C1 segment of cervical spinal cord (tissue), 14 donors: ENCODE measurements at regions not wholly inside any gene's neighbourhood (a gene's known extent, or its start where the extent isn't known, plus 50 kb on each side); places are given as distances from the start of the nearest gene placed in this dataset.
"Not testable (repeated sequence)": the region's sequence is repeated elsewhere in the genome, so short reads cannot be mapped to it uniquely, and the experiment has no call there.

Experiments
- DNase-seq, 14 donors: peaks; one replicate each; lab custom pipeline; 2025; lab: John Stamatoyannopoulos, UW

- DNase-seq: no peak
Measured at GRCh38 chr10:33067917-33068316, 109.9 kb upstream of the ITGB1 start.

- DNase-seq: no peak
Measured at GRCh38 chr10:33067481-33067880, 109.5 kb upstream of the ITGB1 start.

GRCh38 chr10:33066558-33067236, 108.7 kb upstream of the ITGB1 start:
- no peak for DNase-seq

- DNase-seq: no peak
Measured at GRCh38 chr10:33065111-33065510, 107.1 kb upstream of the ITGB1 start.

- DNase-seq: no peak
Measured at GRCh38 chr10:33064706-33065105, 106.7 kb upstream of the ITGB1 start.

GRCh38 chr10:33057620-33058019, 99.6 kb upstream of the ITGB1 start:
- DNase-seq: no peak

- no peak for DNase-seq
Measured at GRCh38 chr10:33056828-33057596, 99.0 kb upstream of the ITGB1 start.

- DNase-seq: no peak
Measured at GRCh38 chr10:33055625-33056024, 97.6 kb upstream of the ITGB1 start.

GRCh38 chr10:33052915-33053810, 95.1 kb upstream of the ITGB1 start:
- no peak for DNase-seq

- no peak for DNase-seq
Measured at GRCh38 chr10:33052263-33052875, 94.3 kb upstream of the ITGB1 start.

GRCh38 chr10:33049963-33050920, 92.2 kb upstream of the ITGB1 start:
- not testable (repeated sequence) for DNase-seq

GRCh38 chr10:33048223-33048622, 90.2 kb upstream of the ITGB1 start:
- DNase-seq: no peak

- no peak for DNase-seq
Measured at GRCh38 chr10:33047655-33048054, 89.6 kb upstream of the ITGB1 start.

GRCh38 chr10:33046792-33047191, 88.8 kb upstream of the ITGB1 start:
- no peak for DNase-seq

GRCh38 chr10:33045421-33045820, 87.4 kb upstream of the ITGB1 start:
- DNase-seq: no peak

- no peak for DNase-seq
Measured at GRCh38 chr10:33042565-33042964, 84.5 kb upstream of the ITGB1 start.

- DNase-seq: no peak
Measured at GRCh38 chr10:33041783-33042437, 83.9 kb upstream of the ITGB1 start.

GRCh38 chr10:33040436-33040835, 82.4 kb upstream of the ITGB1 start:
- no peak for DNase-seq

- DNase-seq: no peak
Measured at GRCh38 chr10:33039181-33039580, 81.2 kb upstream of the ITGB1 start.

GRCh38 chr10:33038672-33039071, 80.6 kb upstream of the ITGB1 start:
- DNase-seq: no peak
